22Rv1 (cell line): ENCODE measurements at regions not wholly inside any gene's neighbourhood (a gene's known extent, or its start where the extent isn't known, plus 50 kb on each side); places are given as distances from the start of the nearest gene placed in this dataset.

Source experiments
- H3K27ac ChIP-seq: fragments of 450-650 bp; 2 replicates; pipeline ENCODE4 v1.5.1; 2017
- CTCF ChIP-seq: fragments of 450-650 bp; IDR thresholded peaks from 2 replicates; pipeline ENCODE4 v1.5.1; 2017; ENCODE audit warnings: mild to moderate bottlenecking
- ZFX ChIP-seq: fragments of 450-650 bp; IDR thresholded peaks from 2 replicates; pipeline ENCODE4 v1.6.1; 2017; ENCODE audit warnings: antibody characterized with exemption, borderline replicate concordance

GRCh38 chr18:4587204-4587603, 132.1 kb upstream of the DLGAP1 start:
- H3K27ac ChIP-seq = no peak overlapping the region
- TF ChIP-seq CTCF = no peak
- no peak for TF ChIP-seq ZFX

GRCh38 chr18:4586731-4587130, 131.6 kb upstream of the DLGAP1 start:
- H3K27ac ChIP-seq = no peak overlapping the region
- TF ChIP-seq CTCF (no peak), ZFX (no peak)

GRCh38 chr18:4582431-4583335, 127.6 kb upstream of the DLGAP1 start:
- TF ChIP-seq ZFX (no peak), CTCF (no peak)
- H3K27ac ChIP-seq = no peak overlapping the region

- no peak overlapping the region for H3K27ac ChIP-seq
These were observed 126.9 kb upstream of the DLGAP1 start for GRCh38 chr18:4581966-4582365.

GRCh38 chr18:4578449-4578848, 123.3 kb upstream of the DLGAP1 start:
- TF ChIP-seq ZFX (no peak), CTCF (no peak)
- H3K27ac ChIP-seq = no peak overlapping the region

More at GRCh38 chr18:4581966-4582365, 126.9 kb upstream of the DLGAP1 start:
- TF ChIP-seq CTCF = no peak
- TF ChIP-seq ZFX = no peak

GRCh38 chr18:4573735-4574134, 118.6 kb upstream of the DLGAP1 start:
- TF ChIP-seq CTCF (no peak), ZFX (no peak)

GRCh38 chr18:4557502-4557901, 102.4 kb upstream of the DLGAP1 start:
- no peak overlapping the region for H3K27ac ChIP-seq
- TF ChIP-seq CTCF (no peak), ZFX (no peak)

More at GRCh38 chr18:4573735-4574134, 118.6 kb upstream of the DLGAP1 start:
- no peak overlapping the region for H3K27ac ChIP-seq
